NT2/D1 (cell line): ENCODE measurements at regions not wholly inside any gene's neighbourhood (a gene's known extent, or its start where the extent isn't known, plus 50 kb on each side); places are given as distances from the start of the nearest gene placed in this dataset.

Source experiments
- DNase-seq: peaks from one replicate; pipeline ENCODE4 v3.0.0-alpha.2; 2011; ENCODE audit warnings: low read depth, low spot score
- H3K27me3 ChIP-seq: 2 replicates; pipeline ENCODE4 v1.6.0; 2011; ENCODE audit warnings: mild to moderate bottlenecking; ENCODE audit not compliant: insufficient read length, insufficient read depth
- H3K36me3 ChIP-seq: 2 replicates; pipeline ENCODE4 v1.6.1; 2011; ENCODE audit warnings: mild to moderate bottlenecking, low read length, mixed read lengths; ENCODE audit not compliant: insufficient read depth, insufficient read length
- H3K4me1 ChIP-seq: 2 replicates; pipeline ENCODE4 v1.5.1; 2011; ENCODE audit not compliant: insufficient read depth, insufficient read length
- H3K4me3 ChIP-seq: 2 replicates; pipeline ENCODE4 v1.5.1; 2011; ENCODE audit warnings: low read depth; ENCODE audit not compliant: insufficient read length
- H3K9ac ChIP-seq: 2 replicates; pipeline ENCODE4 v1.6.0; 2011; ENCODE audit warnings: low read depth; ENCODE audit not compliant: insufficient read length
- H3K9me3 ChIP-seq: 2 replicates; pipeline ENCODE4 v1.5.1; 2011; ENCODE audit warnings: mild to moderate bottlenecking, low read length; ENCODE audit not compliant: insufficient read depth
- SUZ12 ChIP-seq: IDR thresholded peaks from 2 replicates; pipeline ENCODE4 v1.6.1; 2011; ENCODE audit not compliant: insufficient read length, insufficient read depth; ENCODE audit errors: extremely low read depth
- YY1 ChIP-seq: IDR thresholded peaks from 2 replicates; pipeline ENCODE4 v1.6.1; 2011; ENCODE audit not compliant: insufficient read length, insufficient read depth
- ZNF274 ChIP-seq: IDR thresholded peaks from 2 replicates; pipeline ENCODE4 v1.6.1; 2011; ENCODE audit warnings: mild to moderate bottlenecking, low read depth, low read length

- Histone ChIP-seq H3K27me3 (no peaks in the 10 kb centered on the region), H3K36me3 (no peaks in the 10 kb centered on the region), H3K4me3 (no peak overlapping the region), H3K9me3 (no peaks in the 10 kb centered on the region), H3K4me1 (no peaks in the 10 kb centered on the region), H3K9ac (no peak overlapping the region)
- DNase-seq: no peak
- no peak for TF ChIP-seq ZNF274
- TF ChIP-seq YY1: no peak
- no peak for TF ChIP-seq SUZ12
Observed at GRCh38 chr7:10584886-10585285, 388.8 kb upstream of the PHF14 start.

GRCh38 chr7:10588084-10588483 lies 385.6 kb upstream of the PHF14 start:
- H3K27me3 ChIP-seq: no peaks in the 10 kb centered on the region
- no peak for DNase-seq
- no peak overlapping the region for H3K4me3 ChIP-seq
- H3K36me3 ChIP-seq: no peaks in the 10 kb centered on the region
- H3K4me1 ChIP-seq: no peaks in the 10 kb centered on the region
- TF ChIP-seq ZNF274: no peak
- no peak for TF ChIP-seq SUZ12
- no peak for TF ChIP-seq YY1
- H3K9me3 ChIP-seq: no peaks in the 10 kb centered on the region
- no peak overlapping the region for H3K9ac ChIP-seq

- no peak for DNase-seq
- H3K4me1 ChIP-seq: no peaks in the 10 kb centered on the region
- no peak overlapping the region for H3K4me3 ChIP-seq
- H3K27me3 ChIP-seq: no peaks in the 10 kb centered on the region
- no peak overlapping the region for H3K9ac ChIP-seq
- H3K36me3 ChIP-seq: no peaks in the 10 kb centered on the region
- TF ChIP-seq ZNF274 (no peak), YY1 (no peak), SUZ12 (no peak)
- H3K9me3 ChIP-seq: no peaks in the 10 kb centered on the region
Observed at GRCh38 chr7:10592604-10593003, 381.1 kb upstream of the PHF14 start.

GRCh38 chr7:10593080-10593479 lies 380.6 kb upstream of the PHF14 start:
- no peaks in the 10 kb centered on the region for H3K27me3 ChIP-seq
- no peaks in the 10 kb centered on the region for H3K9me3 ChIP-seq
- H3K9ac ChIP-seq: no peak overlapping the region
- no peak for TF ChIP-seq SUZ12
- no peak for TF ChIP-seq YY1
- no peak for TF ChIP-seq ZNF274
- no peaks in the 10 kb centered on the region for H3K36me3 ChIP-seq
- no peak for DNase-seq
- H3K4me1 ChIP-seq: no peaks in the 10 kb centered on the region
- no peak overlapping the region for H3K4me3 ChIP-seq

GRCh38 chr7:10596827-10597226 lies 376.8 kb upstream of the PHF14 start:
- TF ChIP-seq YY1: no peak
- TF ChIP-seq ZNF274: no peak
- TF ChIP-seq SUZ12: no peak
- Histone ChIP-seq H3K9ac (no peak overlapping the region), H3K36me3 (no peaks in the 10 kb centered on the region), H3K4me3 (no peak overlapping the region), H3K9me3 (no peaks in the 10 kb centered on the region), H3K27me3 (no peaks in the 10 kb centered on the region), H3K4me1 (no peaks in the 10 kb centered on the region)
- DNase-seq: no peak

- no peak for DNase-seq
- TF ChIP-seq YY1 (no peak), SUZ12 (no peak), ZNF274 (no peak)
- Histone ChIP-seq H3K4me1 (no peaks in the 10 kb centered on the region), H3K9me3 (no peaks in the 10 kb centered on the region), H3K9ac (no peak overlapping the region), H3K27me3 (no peaks in the 10 kb centered on the region), H3K36me3 (no peaks in the 10 kb centered on the region), H3K4me3 (no peak overlapping the region)
Observed at GRCh38 chr7:10604128-10604527, 369.5 kb upstream of the PHF14 start.

- Histone ChIP-seq H3K4me1 (no peaks in the 10 kb centered on the region), H3K36me3 (no peaks in the 10 kb centered on the region), H3K4me3 (no peak overlapping the region), H3K27me3 (no peaks in the 10 kb centered on the region), H3K9ac (no peak overlapping the region), H3K9me3 (no peaks in the 10 kb centered on the region)
- TF ChIP-seq YY1 (no peak), ZNF274 (no peak), SUZ12 (no peak)
- no peak for DNase-seq
Observed at GRCh38 chr7:10612950-10613349, 360.7 kb upstream of the PHF14 start.

GRCh38 chr7:10618953-10619352 lies 354.7 kb upstream of the PHF14 start:
- TF ChIP-seq SUZ12: no peak
- TF ChIP-seq ZNF274: no peak
- TF ChIP-seq YY1: no peak

More at GRCh38 chr7:10618953-10619352, 354.7 kb upstream of the PHF14 start:
- Histone ChIP-seq H3K27me3 (no peaks in the 10 kb centered on the region), H3K9me3 (no peaks in the 10 kb centered on the region), H3K9ac (no peak overlapping the region), H3K4me1 (no peaks in the 10 kb centered on the region), H3K4me3 (no peak overlapping the region), H3K36me3 (no peaks in the 10 kb centered on the region)
- peak; percentile 87 for DNase-seq
